HG03066 (cell line): ENCODE measurements at regions not wholly inside any gene's neighbourhood (a gene's known extent, or its start where the extent isn't known, plus 50 kb on each side); places are given as distances from the start of the nearest gene placed in this dataset.

Experiments used
- ATAC-seq: cut with Tn5 transposase; IDR thresholded peaks from one replicate; pipeline ENCODE4 v1.9.1; 2021; ENCODE audit warnings: low read depth; ENCODE audit not compliant: unreplicated experiment

- no peak for ATAC-seq
Measured at GRCh38 chr14:62216121-62216520, 453.9 kb downstream of the SNAPC1 start.

DNA sequence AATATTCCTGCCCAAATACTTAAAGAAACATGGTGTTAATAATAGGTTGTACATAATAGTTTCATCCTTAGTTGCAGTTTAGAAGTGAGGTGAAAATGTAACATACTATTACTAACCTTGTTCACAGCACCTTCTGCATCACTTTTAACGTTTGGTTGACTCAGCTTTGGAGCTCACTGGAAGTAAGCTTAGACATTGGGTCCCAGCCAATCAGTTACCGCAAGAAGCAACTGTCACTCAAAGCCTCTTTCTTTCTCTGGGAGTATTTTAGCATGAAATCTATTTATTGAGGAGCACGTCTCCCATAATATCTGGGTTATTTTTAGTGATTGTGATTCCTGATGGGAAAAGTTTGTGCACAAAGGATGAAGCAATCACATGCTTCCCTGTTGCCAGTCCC, 472.6 kb downstream of the SNAPC1 start:
- no peak for ATAC-seq

GRCh38 chr14:62244221-62244620, 482.0 kb downstream of the SNAPC1 start:
- ATAC-seq = no peak

DNA sequence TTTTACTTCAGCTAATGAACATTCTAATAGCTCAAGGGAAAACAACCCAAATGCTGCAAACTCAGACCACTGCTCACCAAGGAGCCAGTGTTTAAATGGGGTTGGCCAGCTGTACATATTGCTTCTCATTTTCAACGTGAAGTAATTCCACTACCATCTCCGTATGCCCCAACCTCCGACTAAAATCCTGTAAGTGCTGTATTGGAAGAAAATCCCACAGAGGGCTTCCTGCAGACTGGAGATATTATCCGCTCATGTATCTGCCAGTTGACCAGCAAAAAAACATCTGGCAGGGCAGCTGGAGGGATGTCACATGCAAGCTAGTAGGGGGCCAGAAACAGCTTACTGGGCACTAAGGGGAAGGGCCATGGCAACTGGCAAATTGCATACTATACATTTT, 485.0 kb downstream of the SNAPC1 start:
- no peak for ATAC-seq

GRCh38 chr14:62251237-62251636, 489.0 kb downstream of the SNAPC1 start:
- ATAC-seq = no peak

DNA sequence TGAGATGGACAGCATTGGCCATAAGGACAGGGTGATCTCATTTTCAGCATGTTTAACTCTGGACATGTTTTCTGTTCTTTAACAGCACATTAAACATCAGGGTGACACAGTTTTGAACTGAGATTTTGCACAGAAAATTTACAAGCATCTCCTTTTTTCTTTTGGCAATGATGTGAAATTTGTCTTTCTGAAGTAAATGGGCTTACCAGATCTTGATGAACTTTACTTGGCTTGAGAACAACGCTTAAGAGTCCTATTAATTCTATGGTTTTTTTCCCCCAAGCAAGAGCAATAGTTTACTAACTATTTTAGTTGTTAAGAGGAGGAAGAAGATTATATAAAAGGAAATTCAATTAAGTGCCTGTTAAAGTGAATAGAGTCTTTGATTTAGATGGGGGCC, 491.0 kb downstream of the SNAPC1 start:
- ATAC-seq = no peak

DNA sequence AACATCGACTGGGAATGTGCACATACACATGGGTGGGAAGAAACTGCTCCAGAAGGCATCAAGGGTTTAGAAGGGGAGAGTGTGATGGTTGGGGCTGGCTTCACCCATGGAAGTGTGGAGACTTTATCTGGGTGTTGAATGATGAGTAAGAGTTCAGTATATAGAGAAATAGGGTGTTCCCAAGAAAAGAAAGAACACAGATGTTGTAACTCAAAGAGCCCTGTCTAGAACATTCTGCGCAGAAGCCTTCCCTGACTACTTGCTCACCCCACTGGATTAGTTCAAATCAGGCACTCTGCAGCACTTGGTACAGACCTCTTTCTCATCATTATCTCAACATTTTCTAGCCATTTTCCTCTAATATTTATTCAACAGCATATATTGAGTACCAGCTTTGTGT, 491.7 kb downstream of the SNAPC1 start:
- ATAC-seq = no peak

DNA sequence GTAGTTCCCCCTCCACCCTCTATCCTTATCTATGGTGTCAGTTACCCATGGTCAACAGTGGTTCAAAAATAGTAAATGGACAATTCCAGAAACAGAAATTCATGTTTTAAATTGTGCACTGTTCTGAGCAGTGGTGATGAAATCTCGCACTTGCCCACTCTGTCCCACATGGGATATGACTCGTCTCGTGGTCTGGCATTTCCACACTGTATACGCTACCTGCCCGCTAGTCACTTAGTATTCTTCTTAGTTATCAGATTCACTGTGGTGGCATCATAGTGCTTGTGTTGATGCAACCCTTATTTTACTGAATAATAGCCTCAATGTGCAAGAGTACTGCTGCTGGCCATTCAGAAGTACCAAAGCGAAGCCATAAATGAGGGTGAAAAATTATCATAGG, 507.0 kb downstream of the SNAPC1 start:
- ATAC-seq = no peak

GRCh38 chr14:62270236-62270635, 508.0 kb downstream of the SNAPC1 start:
- no peak for ATAC-seq

DNA sequence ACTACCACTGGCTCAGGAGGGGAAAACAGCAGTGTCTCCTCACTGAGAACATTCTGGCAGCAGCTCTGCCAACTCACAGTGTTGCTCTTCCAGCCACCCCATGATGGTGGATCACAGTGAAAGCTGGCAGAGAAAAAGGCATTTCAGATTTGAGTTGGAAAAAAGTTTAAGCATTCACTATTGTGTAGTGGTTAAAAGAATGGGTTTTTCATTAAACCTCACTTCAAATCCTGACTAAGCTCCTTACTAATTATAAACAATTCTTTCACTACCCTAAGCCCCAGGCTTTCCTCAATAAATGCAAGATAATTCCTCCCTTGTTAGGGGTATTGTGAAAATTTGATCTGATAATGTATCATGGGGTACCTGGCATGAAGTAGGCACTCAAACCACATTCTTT, 518.1 kb downstream of the SNAPC1 start:
- no peak for ATAC-seq

GRCh38 chr14:62283837-62284236, 521.6 kb downstream of the SNAPC1 start:
- no peak for ATAC-seq

DNA sequence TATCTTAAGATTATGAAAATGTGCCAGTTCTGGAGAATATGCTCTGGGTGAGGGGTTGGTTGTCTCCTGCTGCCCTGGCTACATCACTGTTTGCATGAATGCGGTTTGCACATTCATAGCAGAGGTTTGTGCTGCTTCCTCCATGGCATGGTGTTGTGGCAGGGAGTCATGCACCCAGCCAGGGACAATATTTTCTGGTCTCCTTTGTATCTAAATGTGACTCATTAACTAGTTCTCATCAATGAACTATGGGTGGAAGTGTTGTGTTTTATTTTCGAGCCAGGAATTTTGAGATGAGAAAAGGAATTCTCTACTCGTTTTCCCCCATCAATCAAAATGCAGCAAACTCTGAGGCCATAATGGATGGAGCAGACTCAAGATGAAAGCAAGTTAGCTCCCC, 527.3 kb downstream of the SNAPC1 start:
- ATAC-seq = no peak

- no peak for ATAC-seq
Measured at GRCh38 chr14:62301080-62301479, 538.9 kb downstream of the SNAPC1 start.

DNA sequence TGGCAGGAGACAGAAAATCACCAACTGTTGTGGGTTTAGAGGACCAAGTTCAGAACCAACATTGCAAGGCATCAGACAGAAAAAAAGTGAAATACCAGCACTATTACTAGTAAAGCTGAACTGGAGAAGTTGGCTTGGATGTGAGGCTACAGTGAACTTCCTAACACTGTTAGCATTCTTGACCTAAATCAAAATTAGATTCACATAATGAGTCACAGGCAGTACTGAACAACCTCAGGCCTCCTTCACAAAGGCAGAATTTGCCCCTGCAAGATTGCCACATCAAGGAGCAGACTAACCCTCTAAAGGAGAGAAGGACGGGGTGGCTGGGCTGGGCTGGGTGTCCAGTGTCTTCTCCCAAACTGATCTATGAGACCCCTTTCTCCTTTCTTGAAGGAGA, 539.7 kb downstream of the SNAPC1 start:
- no peak for ATAC-seq

GRCh38 chr14:62303437-62303836, 541.2 kb downstream of the SNAPC1 start:
- no peak for ATAC-seq

DNA sequence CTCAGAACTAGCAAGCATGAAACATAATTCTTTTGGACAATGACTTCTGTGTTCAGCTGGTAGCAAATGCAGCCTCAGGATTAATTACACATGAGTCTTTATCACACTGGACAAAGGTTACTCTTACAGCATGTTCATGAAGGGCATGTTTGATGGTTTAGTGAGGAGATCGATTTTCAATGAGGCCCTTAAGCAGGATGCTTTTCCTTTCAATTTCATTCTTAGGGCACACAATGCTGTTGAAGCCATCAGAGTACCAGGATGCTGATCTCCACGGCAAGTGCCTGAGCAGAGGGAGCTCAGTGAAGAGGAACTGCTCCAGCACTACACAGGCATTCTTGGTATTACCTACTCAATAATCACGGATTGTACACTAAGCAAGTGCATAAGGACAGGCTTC, 542.0 kb downstream of the SNAPC1 start:
- no peak for ATAC-seq

DNA sequence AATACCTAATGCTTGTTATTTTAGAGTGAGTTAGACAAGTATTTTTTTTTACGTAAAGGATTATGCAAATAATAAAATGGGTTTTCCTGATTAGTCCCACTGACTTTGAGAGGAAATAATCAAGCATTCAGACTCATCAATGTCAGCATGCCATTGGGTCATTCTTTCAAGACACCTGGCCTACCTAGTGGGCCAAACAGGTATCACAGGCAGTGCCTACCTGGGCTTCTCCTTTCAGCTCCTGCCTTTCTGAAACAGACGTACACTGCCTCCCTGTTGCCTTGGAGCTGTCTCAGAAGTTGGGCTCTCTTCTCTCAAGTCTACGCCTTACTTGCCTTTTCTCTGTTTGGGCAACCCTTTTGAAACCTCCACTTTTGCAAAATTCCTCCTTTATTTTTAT, 545.6 kb downstream of the SNAPC1 start:
- no peak for ATAC-seq

GRCh38 chr14:62308316-62308715, 546.1 kb downstream of the SNAPC1 start:
- ATAC-seq = no peak

DNA sequence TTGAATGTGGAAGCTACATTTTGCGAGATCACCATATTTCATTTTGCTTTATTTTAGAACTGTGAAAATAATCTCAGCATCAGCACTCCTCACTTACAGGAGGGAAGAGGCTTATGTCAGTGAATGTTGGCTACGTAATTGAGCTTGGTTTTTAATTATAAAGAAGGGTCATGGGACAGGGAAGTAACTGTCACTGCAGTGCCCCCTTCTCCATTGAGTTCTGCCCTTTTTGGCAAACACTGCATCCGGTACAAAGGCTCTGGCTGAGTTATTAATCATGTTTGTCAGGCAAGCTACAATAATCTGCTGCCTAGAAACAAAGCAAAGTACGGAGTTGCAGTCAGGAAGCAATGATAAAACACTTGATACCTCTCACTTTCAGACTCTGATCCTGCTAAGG, 546.7 kb downstream of the SNAPC1 start:
- ATAC-seq = no peak

DNA sequence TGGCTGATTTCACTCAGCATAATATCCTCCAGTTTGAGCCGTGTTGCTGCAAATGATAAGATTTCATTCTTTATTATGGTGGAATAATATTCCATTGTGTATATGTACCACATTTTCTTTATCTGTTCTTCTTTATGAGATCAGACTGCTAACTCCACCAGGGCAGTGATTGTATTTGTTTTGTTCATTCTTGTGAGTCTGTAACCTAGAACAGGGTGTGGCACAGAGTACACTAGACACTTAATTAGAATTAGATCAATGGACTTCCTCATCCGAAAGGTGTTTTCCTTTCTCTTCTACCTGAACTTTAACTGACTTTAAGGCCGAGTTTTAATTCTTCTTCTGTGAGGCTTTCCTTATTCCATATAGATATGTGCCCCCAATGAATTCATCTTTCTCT, 551.0 kb downstream of the SNAPC1 start:
- ATAC-seq = no peak

DNA sequence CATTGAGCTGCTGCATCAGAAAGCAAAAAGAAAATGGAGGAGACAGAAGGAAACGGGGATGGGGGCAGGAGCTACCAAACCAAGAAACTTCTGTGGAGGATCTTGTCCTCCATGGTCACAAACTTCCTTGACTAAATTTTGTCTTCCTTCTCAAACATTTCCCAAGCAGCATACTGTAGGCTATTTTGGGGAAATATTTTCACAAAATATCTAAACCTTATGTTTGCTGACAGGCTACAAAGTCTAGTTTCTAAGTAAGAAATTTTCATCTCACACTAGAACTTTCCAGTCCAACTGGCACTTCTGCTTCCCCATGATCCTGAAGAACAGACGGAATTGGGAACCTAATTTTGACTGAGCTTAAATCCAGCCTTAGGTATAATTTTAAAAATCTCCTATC, 552.0 kb downstream of the SNAPC1 start:
- ATAC-seq = no peak

- ATAC-seq = no peak
Measured at GRCh38 chr14:62314871-62315270, 552.7 kb downstream of the SNAPC1 start.

- no peak for ATAC-seq
Measured at GRCh38 chr14:62315631-62316030, 553.4 kb downstream of the SNAPC1 start.

GRCh38 chr14:62322216-62322615, 560.0 kb downstream of the SNAPC1 start:
- no peak for ATAC-seq
